ENCODE measurements at regions not wholly inside any gene's neighbourhood (a gene's known extent, or its start where the extent isn't known, plus 50 kb on each side); places are given as distances from the start of the nearest gene placed in this dataset.
A peak's percentile ranks its signal among the peaks of the same experiment; 100 is the strongest.

GRCh38 chr16:86030116-86030515, 131.2 kb downstream of the IRF8 start:
- Histone ChIP-seq H4K91ac (ENCODE audit: low read depth, low read length, poor library complexity) (no peak overlapping the region), H3K36me3 (replicated peaks in 1 of 2; ENCODE audit: control insufficient read depth in 2 of 2, insufficient read depth in 2 of 2, low read length in 2 of 2) (no peaks in the 10 kb centered on the region), H2BK12ac (ENCODE audit: low read length) (no peak overlapping the region), H3K14ac (ENCODE audit: low read length) (no peak overlapping the region), H3K4me1 (ENCODE audit: control insufficient read depth in 2 of 2, insufficient read depth in 1 of 2, low read depth in 1 of 2, low read length in 2 of 2) (peaks cover 0 to 16% of the 10 kb centered on the region in 2 donors), H3K18ac (ENCODE audit: low read length) (no peak overlapping the region), H3K4ac (ENCODE audit: low read length) (no peak overlapping the region), H4K8ac (ENCODE audit: low read depth, low read length) (no peak overlapping the region), H3K79me1 (ENCODE audit: low read depth, low read length) (no peaks in the 10 kb centered on the region), H2BK15ac (ENCODE audit: low read length) (no peak overlapping the region), H2BK120ac (ENCODE audit: low read depth, low read length) (no peak overlapping the region), H3K27ac (replicated peaks; ENCODE audit: low read length) (no peak overlapping the region), H2BK5ac (ENCODE audit: low read length) (no peak overlapping the region), H3K9ac (ENCODE audit: low read depth, low read length, poor library complexity) (no peak overlapping the region), H3K27me3 (ENCODE audit: control insufficient read depth in 3 of 3, insufficient read depth in 3 of 3, low read depth in 1 of 3, low read length in 3 of 3) (peaks cover 0 to 23% (median 0%) of the 10 kb centered on the region in 3 experiments), H3K9me3 (replicated peaks in 1 of 2; ENCODE audit: control insufficient read depth in 2 of 2, insufficient read depth in 1 of 2, low read depth in 1 of 2, low read length in 2 of 2) (peaks cover 0 to 4% of the 10 kb centered on the region in 2 donors), H3K4me2 (ENCODE audit: insufficient read depth, low read length, poor library complexity, severe bottlenecking) (no peak overlapping the region), H2AK5ac (ENCODE audit: low read depth, low read length) (peak overlapping the region; percentile 41), H3K23ac (ENCODE audit: low read depth, low read length, poor library complexity) (no peak overlapping the region), H3K4me3 (ENCODE audit: low read length in 2 of 2) (no peak overlapping the region), H2AFZ (ENCODE audit: low read length) (no peak overlapping the region)
- DNase-seq (ENCODE audit: low spot score) = no peak
- no CpG with 5 or more reads among the region's 10 CpGs for WGBS, 2 donors (ENCODE audit: extremely low coverage in 2 of 2, insufficient read length in 2 of 2, insufficient replicate concordance in 1 of 2)

GRCh38 chr16:86031141-86031678, 132.2 kb downstream of the IRF8 start:
- DNase-seq (ENCODE audit: low spot score) = no peak
- H3K18ac ChIP-seq (ENCODE audit: low read length) = no peak overlapping the region
- peaks cover 0 to 4% of the 10 kb centered on the region in 2 donors for H3K9me3 ChIP-seq (replicated peaks in 1 of 2; ENCODE audit: control insufficient read depth in 2 of 2, insufficient read depth in 1 of 2, low read depth in 1 of 2, low read length in 2 of 2)
- no peak overlapping the region for H4K8ac ChIP-seq (ENCODE audit: low read depth, low read length)
- no peaks in the 10 kb centered on the region for H3K79me1 ChIP-seq (ENCODE audit: low read depth, low read length)
- no peak overlapping the region for H2AK5ac ChIP-seq (ENCODE audit: low read depth, low read length)
- H3K4me1 ChIP-seq (ENCODE audit: control insufficient read depth in 2 of 2, insufficient read depth in 1 of 2, low read depth in 1 of 2, low read length in 2 of 2) = peaks cover 0 to 16% of the 10 kb centered on the region in 2 donors
- no peak overlapping the region for H2BK12ac ChIP-seq (ENCODE audit: low read length)
- H4K91ac ChIP-seq (ENCODE audit: low read depth, low read length, poor library complexity) = no peak overlapping the region
- H3K9ac ChIP-seq (ENCODE audit: low read depth, low read length, poor library complexity) = no peak overlapping the region
- no peaks in the 10 kb centered on the region for H3K36me3 ChIP-seq (replicated peaks in 1 of 2; ENCODE audit: control insufficient read depth in 2 of 2, insufficient read depth in 2 of 2, low read length in 2 of 2)
- H3K4ac ChIP-seq (ENCODE audit: low read length) = no peak overlapping the region
- H2BK5ac ChIP-seq (ENCODE audit: low read length) = no peak overlapping the region
- H2AFZ ChIP-seq (ENCODE audit: low read length) = no peak overlapping the region
- H3K27ac ChIP-seq (replicated peaks; ENCODE audit: low read length) = no peak overlapping the region
- H2BK120ac ChIP-seq (ENCODE audit: low read depth, low read length) = no peak overlapping the region
- no peak overlapping the region for H3K4me3 ChIP-seq (ENCODE audit: low read length in 2 of 2)
- H3K27me3 ChIP-seq (ENCODE audit: control insufficient read depth in 3 of 3, insufficient read depth in 3 of 3, low read depth in 1 of 3, low read length in 3 of 3) = peaks cover 0 to 23% (median 0%) of the 10 kb centered on the region in 3 experiments
- WGBS, 2 donors (ENCODE audit: extremely low coverage in 2 of 2, insufficient read length in 2 of 2, insufficient replicate concordance in 1 of 2) = no CpG with 5 or more reads among the region's 5 CpGs
- no peak overlapping the region for H3K23ac ChIP-seq (ENCODE audit: low read depth, low read length, poor library complexity)
- no peak overlapping the region for H3K4me2 ChIP-seq (ENCODE audit: insufficient read depth, low read length, poor library complexity, severe bottlenecking)
- no peak overlapping the region for H2BK15ac ChIP-seq (ENCODE audit: low read length)
- H3K14ac ChIP-seq (ENCODE audit: low read length) = no peak overlapping the region

GRCh38 chr16:86033016-86033474, 134.1 kb downstream of the IRF8 start:
- H3K4ac ChIP-seq (ENCODE audit: low read length) = peak overlapping the region; percentile 14
- peak overlapping the region; percentile 29 for H2AFZ ChIP-seq (ENCODE audit: low read length)
- no peak overlapping the region for H3K9ac ChIP-seq (ENCODE audit: low read depth, low read length, poor library complexity)
- peaks cover 0 to 23% (median 0%) of the 10 kb centered on the region in 3 experiments for H3K27me3 ChIP-seq (ENCODE audit: control insufficient read depth in 3 of 3, insufficient read depth in 3 of 3, low read depth in 1 of 3, low read length in 3 of 3)
- H2AK5ac ChIP-seq (ENCODE audit: low read depth, low read length) = peak overlapping the region; percentile 30
- DNase-seq (ENCODE audit: low spot score) = peak; percentile 65
- H2BK5ac ChIP-seq (ENCODE audit: low read length) = peak overlapping the region; percentile 88
- peak overlapping the region; percentile 83 for H3K27ac ChIP-seq (replicated peaks; ENCODE audit: low read length)
- no peak overlapping the region for H4K91ac ChIP-seq (ENCODE audit: low read depth, low read length, poor library complexity)
- H2BK15ac ChIP-seq (ENCODE audit: low read length) = peak overlapping the region; percentile 70
- peak overlapping the region; percentile 27 for H3K4me2 ChIP-seq (ENCODE audit: insufficient read depth, low read length, poor library complexity, severe bottlenecking)
- H3K4me1 ChIP-seq (ENCODE audit: control insufficient read depth in 2 of 2, insufficient read depth in 1 of 2, low read depth in 1 of 2, low read length in 2 of 2) = peaks cover 0 to 16% of the 10 kb centered on the region in 2 donors
- no peak overlapping the region for H3K23ac ChIP-seq (ENCODE audit: low read depth, low read length, poor library complexity)
- no peak overlapping the region for H4K8ac ChIP-seq (ENCODE audit: low read depth, low read length)
- H2BK12ac ChIP-seq (ENCODE audit: low read length) = peak overlapping the region; percentile 59
- H3K36me3 ChIP-seq (replicated peaks in 1 of 2; ENCODE audit: control insufficient read depth in 2 of 2, insufficient read depth in 2 of 2, low read length in 2 of 2) = no peaks in the 10 kb centered on the region
- H3K79me1 ChIP-seq (ENCODE audit: low read depth, low read length) = no peaks in the 10 kb centered on the region
- H3K9me3 ChIP-seq (replicated peaks in 1 of 2; ENCODE audit: control insufficient read depth in 2 of 2, insufficient read depth in 1 of 2, low read depth in 1 of 2, low read length in 2 of 2) = peaks cover 0 to 4% of the 10 kb centered on the region in 2 donors
- peak overlapping the region; percentile 33 for H3K14ac ChIP-seq (ENCODE audit: low read length)
- WGBS, 2 donors (ENCODE audit: extremely low coverage in 2 of 2, insufficient read length in 2 of 2, insufficient replicate concordance in 1 of 2) = no CpG with 5 or more reads among the region's 19 CpGs
- H3K4me3 ChIP-seq (ENCODE audit: low read length in 2 of 2) = no peak overlapping the region
- H2BK120ac ChIP-seq (ENCODE audit: low read depth, low read length) = peak overlapping the region; percentile 84
- peak overlapping the region; percentile 97 for H3K18ac ChIP-seq (ENCODE audit: low read length)

GRCh38 chr16:86033971-86034370, 135.0 kb downstream of the IRF8 start:
- H3K9me3 ChIP-seq (replicated peaks in 1 of 2; ENCODE audit: control insufficient read depth in 2 of 2, insufficient read depth in 1 of 2, low read depth in 1 of 2, low read length in 2 of 2) = peaks cover 0 to 4% of the 10 kb centered on the region in 2 donors
- H3K27me3 ChIP-seq (ENCODE audit: control insufficient read depth in 3 of 3, insufficient read depth in 3 of 3, low read depth in 1 of 3, low read length in 3 of 3) = peaks cover 0 to 23% (median 0%) of the 10 kb centered on the region in 3 experiments
- H3K36me3 ChIP-seq (replicated peaks in 1 of 2; ENCODE audit: control insufficient read depth in 2 of 2, insufficient read depth in 2 of 2, low read length in 2 of 2) = no peaks in the 10 kb centered on the region
- peaks cover 0 to 16% of the 10 kb centered on the region in 2 donors for H3K4me1 ChIP-seq (ENCODE audit: control insufficient read depth in 2 of 2, insufficient read depth in 1 of 2, low read depth in 1 of 2, low read length in 2 of 2)
- no peak overlapping the region for H2BK15ac ChIP-seq (ENCODE audit: low read length)
- no peak overlapping the region for H4K8ac ChIP-seq (ENCODE audit: low read depth, low read length)
- peak overlapping the region; percentile 73 for H3K18ac ChIP-seq (ENCODE audit: low read length)
- no peak overlapping the region for H2BK5ac ChIP-seq (ENCODE audit: low read length)
- H3K4me2 ChIP-seq (ENCODE audit: insufficient read depth, low read length, poor library complexity, severe bottlenecking) = no peak overlapping the region
- H3K4ac ChIP-seq (ENCODE audit: low read length) = no peak overlapping the region
- H3K23ac ChIP-seq (ENCODE audit: low read depth, low read length, poor library complexity) = no peak overlapping the region
- H2AFZ ChIP-seq (ENCODE audit: low read length) = no peak overlapping the region
- no peak overlapping the region for H2BK120ac ChIP-seq (ENCODE audit: low read depth, low read length)
- no peak overlapping the region for H3K4me3 ChIP-seq (ENCODE audit: low read length in 2 of 2)
- H2BK12ac ChIP-seq (ENCODE audit: low read length) = peak overlapping the region; percentile 64
- H3K14ac ChIP-seq (ENCODE audit: low read length) = no peak overlapping the region
- no CpG with 5 or more reads among the region's 4 CpGs for WGBS, 2 donors (ENCODE audit: extremely low coverage in 2 of 2, insufficient read length in 2 of 2, insufficient replicate concordance in 1 of 2)
- DNase-seq (ENCODE audit: low spot score) = no peak
- no peak overlapping the region for H3K9ac ChIP-seq (ENCODE audit: low read depth, low read length, poor library complexity)
- no peaks in the 10 kb centered on the region for H3K79me1 ChIP-seq (ENCODE audit: low read depth, low read length)
- H2AK5ac ChIP-seq (ENCODE audit: low read depth, low read length) = peak overlapping the region; percentile 30
- H3K27ac ChIP-seq (replicated peaks; ENCODE audit: low read length) = no peak overlapping the region
- H4K91ac ChIP-seq (ENCODE audit: low read depth, low read length, poor library complexity) = no peak overlapping the region
